Parathyroid adenoma (tissue), 2 donors: ENCODE measurements at regions not wholly inside any gene's neighbourhood (a gene's known extent, or its start where the extent isn't known, plus 50 kb on each side); places are given as distances from the start of the nearest gene placed in this dataset.

Experiments used
- H2AFZ ChIP-seq: fragments of 300-600 bp; sonication (generic); one replicate; pipeline ENCODE4 v1.7.0; 2017; ENCODE audit warnings: antibody characterized with exemption, mild to moderate bottlenecking
- H3K27ac ChIP-seq: fragments of 300-600 bp; sonication (generic); one replicate; pipeline ENCODE4 v1.7.0; 2017
- H3K27me3 ChIP-seq: fragments of 300-600 bp; sonication (generic); one replicate; pipeline ENCODE4 v1.7.0; 2017; ENCODE audit warnings: low read length; ENCODE audit not compliant: control insufficient read depth, insufficient read depth
- H3K36me3 ChIP-seq: fragments of 300-600 bp; sonication (generic); one replicate; pipeline ENCODE4 v1.7.0; 2017; ENCODE audit warnings: low read length; ENCODE audit not compliant: control insufficient read depth, insufficient read depth
- H3K4me1 ChIP-seq: fragments of 300-600 bp; sonication (generic); one replicate; pipeline ENCODE4 v1.7.0; 2017; ENCODE audit warnings: control low read depth
- H3K4me2 ChIP-seq: fragments of 300-600 bp; sonication (generic); one replicate; pipeline ENCODE4 v1.7.0; 2017; ENCODE audit warnings: low read length
- H3K4me3 ChIP-seq: fragments of 300-600 bp; sonication (generic); one replicate; pipeline ENCODE4 v1.7.0; 2017; ENCODE audit warnings: low read depth, low read length
- H3K79me2 ChIP-seq: fragments of 300-600 bp; sonication (generic); one replicate; pipeline ENCODE4 v1.7.0; 2017; ENCODE audit warnings: control low read depth
- H3K9ac ChIP-seq: fragments of 300-600 bp; sonication (generic); one replicate; pipeline ENCODE4 v1.7.0; 2017; ENCODE audit warnings: mild to moderate bottlenecking
- H3K9me3 ChIP-seq: fragments of 300-600 bp; sonication (generic); one replicate; pipeline ENCODE4 v1.7.0; 2017; ENCODE audit warnings: low read length; ENCODE audit not compliant: control insufficient read depth
- TF ChIP-seq, protein P1 (sequence below): fragments of 300-600 bp; sonication (generic); IDR thresholded peaks from one replicate; pipeline ENCODE4 v1.7.0; 2017; ENCODE audit warnings: antibody characterized with exemption, mild to moderate bottlenecking
- donor health status: primary hyperparathyroidism.

- no peaks in the 10 kb centered on the region for H3K36me3 ChIP-seq
- H3K4me3 ChIP-seq = no peak overlapping the region
- no peaks in the 10 kb centered on the region for H3K9me3 ChIP-seq
- H2AFZ ChIP-seq = no peak overlapping the region
- H3K4me2 ChIP-seq = no peak overlapping the region
- no peaks in the 10 kb centered on the region for H3K4me1 ChIP-seq
- no peaks in the 10 kb centered on the region for H3K79me2 ChIP-seq
- TF ChIP-seq, protein P1, sequence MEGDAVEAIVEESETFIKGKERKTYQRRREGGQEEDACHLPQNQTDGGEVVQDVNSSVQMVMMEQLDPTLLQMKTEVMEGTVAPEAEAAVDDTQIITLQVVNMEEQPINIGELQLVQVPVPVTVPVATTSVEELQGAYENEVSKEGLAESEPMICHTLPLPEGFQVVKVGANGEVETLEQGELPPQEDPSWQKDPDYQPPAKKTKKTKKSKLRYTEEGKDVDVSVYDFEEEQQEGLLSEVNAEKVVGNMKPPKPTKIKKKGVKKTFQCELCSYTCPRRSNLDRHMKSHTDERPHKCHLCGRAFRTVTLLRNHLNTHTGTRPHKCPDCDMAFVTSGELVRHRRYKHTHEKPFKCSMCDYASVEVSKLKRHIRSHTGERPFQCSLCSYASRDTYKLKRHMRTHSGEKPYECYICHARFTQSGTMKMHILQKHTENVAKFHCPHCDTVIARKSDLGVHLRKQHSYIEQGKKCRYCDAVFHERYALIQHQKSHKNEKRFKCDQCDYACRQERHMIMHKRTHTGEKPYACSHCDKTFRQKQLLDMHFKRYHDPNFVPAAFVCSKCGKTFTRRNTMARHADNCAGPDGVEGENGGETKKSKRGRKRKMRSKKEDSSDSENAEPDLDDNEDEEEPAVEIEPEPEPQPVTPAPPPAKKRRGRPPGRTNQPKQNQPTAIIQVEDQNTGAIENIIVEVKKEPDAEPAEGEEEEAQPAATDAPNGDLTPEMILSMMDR = no peak
- H3K9ac ChIP-seq = no peak overlapping the region
- no peaks in the 10 kb centered on the region for H3K27me3 ChIP-seq
- H3K27ac ChIP-seq = no peak overlapping the region
These were observed 253.5 kb downstream of the QKI start for GRCh38 chr6:163668061-163668426.

- H3K4me3 ChIP-seq = no peak overlapping the region
- no peaks in the 10 kb centered on the region for H3K36me3 ChIP-seq
- H3K27ac ChIP-seq = peak overlapping the region; percentile 19
- no peaks in the 10 kb centered on the region for H3K27me3 ChIP-seq
- H3K9me3 ChIP-seq = no peaks in the 10 kb centered on the region
- H3K4me2 ChIP-seq = no peak overlapping the region
- no peak overlapping the region for H2AFZ ChIP-seq
- no peaks in the 10 kb centered on the region for H3K79me2 ChIP-seq
- TF ChIP-seq, protein P1 = no peak
- no peak overlapping the region for H3K9ac ChIP-seq
- H3K4me1 ChIP-seq = no peaks in the 10 kb centered on the region
These were observed 253.0 kb downstream of the QKI start for GRCh38 chr6:163667372-163668060.

DNA sequence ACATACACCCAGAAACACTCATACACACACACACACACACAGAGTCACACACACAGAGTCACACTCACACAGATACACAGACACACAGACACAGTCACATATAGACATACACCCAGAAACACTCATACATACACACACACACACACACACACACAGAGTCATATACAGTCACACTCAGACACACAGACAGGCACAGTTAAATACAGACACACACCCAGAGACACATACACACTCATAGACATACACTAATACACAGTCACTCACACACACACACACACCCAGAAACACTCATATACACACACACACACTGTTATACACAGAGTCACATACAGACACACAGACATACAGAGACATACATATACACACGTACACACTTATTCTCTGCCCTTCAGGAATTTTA lies 250.9 kb downstream of the QKI start:
- Histone ChIP-seq H2AFZ (no peak overlapping the region), H3K79me2 (no peaks in the 10 kb centered on the region), H3K4me3 (no peak overlapping the region), H3K4me2 (no peak overlapping the region), H3K9me3 (no peaks in the 10 kb centered on the region), H3K4me1 (no peaks in the 10 kb centered on the region), H3K9ac (no peak overlapping the region), H3K27ac (no peak overlapping the region), H3K27me3 (no peaks in the 10 kb centered on the region), H3K36me3 (no peaks in the 10 kb centered on the region)
- TF ChIP-seq, protein P1 = no peak

DNA sequence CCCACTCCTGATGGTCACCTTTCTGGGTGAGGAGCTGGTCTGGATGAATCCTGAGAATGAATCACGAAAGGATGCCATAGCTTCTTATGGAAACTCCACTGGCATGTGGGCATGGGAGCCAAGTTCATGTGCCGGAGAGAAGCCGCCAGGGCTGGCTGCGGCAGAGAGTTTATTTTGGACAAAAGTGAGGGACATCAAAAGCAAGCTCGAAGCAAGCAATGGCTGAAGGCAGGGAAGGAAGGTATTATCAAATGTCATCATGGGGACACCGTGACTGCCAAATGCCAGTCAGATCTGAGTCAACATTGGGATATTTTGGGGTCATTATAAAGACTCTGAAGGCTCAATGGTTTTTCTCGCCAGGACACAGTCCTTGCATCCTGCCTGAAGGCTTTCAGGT lies 249.1 kb downstream of the QKI start:
- Histone ChIP-seq H3K9ac (no peak overlapping the region), H3K4me3 (no peak overlapping the region), H3K27ac (no peak overlapping the region), H3K4me1 (no peaks in the 10 kb centered on the region), H3K36me3 (no peaks in the 10 kb centered on the region), H3K27me3 (no peaks in the 10 kb centered on the region), H2AFZ (no peak overlapping the region), H3K4me2 (no peak overlapping the region), H3K79me2 (no peaks in the 10 kb centered on the region), H3K9me3 (no peaks in the 10 kb centered on the region)
- TF ChIP-seq, protein P1 = no peak

- H3K4me2 ChIP-seq = no peak overlapping the region
- no peaks in the 10 kb centered on the region for H3K27me3 ChIP-seq
- TF ChIP-seq, protein P1 = no peak
- no peaks in the 10 kb centered on the region for H3K79me2 ChIP-seq
- no peak overlapping the region for H3K4me3 ChIP-seq
- no peak overlapping the region for H2AFZ ChIP-seq
- H3K36me3 ChIP-seq = no peaks in the 10 kb centered on the region
- no peak overlapping the region for H3K9ac ChIP-seq
- no peak overlapping the region for H3K27ac ChIP-seq
- H3K4me1 ChIP-seq = no peaks in the 10 kb centered on the region
- peaks cover 3% of the 10 kb centered on the region for H3K9me3 ChIP-seq
These were observed 248.2 kb downstream of the QKI start for GRCh38 chr6:163662604-163663225.
